K562 (cell line): ENCODE measurements at regions not wholly inside any gene's neighbourhood (a gene's known extent, or its start where the extent isn't known, plus 50 kb on each side); places are given as distances from the start of the nearest gene placed in this dataset.

Source experiments
- ATAC-seq: fragments of 200-7000 bp; cut with Tn5 transposase; 3 replicates; pipeline ENCODE4 v1.9.1; 2020; ENCODE audit warnings: moderate library complexity
- BruUV-seq: library from RNA; stranded (reverse); fragments of 400-500 nt; replicated peaks from 2 replicates; lab custom pipeline; 2021; lab: Mats Ljungman, UMichigan
- CTCF ChIA-PET: fragments of 300-600 bp; formaldehyde crosslinking; extraction: SDS; loops from one replicate; lab custom pipeline; 2021; ENCODE audit warnings: low intra/inter-chr PET ratio; lab: Yijun Ruan, JAX
- POLR2A ChIA-PET: fragments of 300-600, 350-650 bp; sonication (Branson Sonifier 250); formaldehyde crosslinking; extraction: SDS; loops from one replicate; lab custom pipeline; 2021; ENCODE audit warnings: antibody characterized with exemption, inconsistent platforms; lab: Yijun Ruan, JAX
- DNase-seq, 4 experiments: peaks; one replicate each; pipeline versions ENCODE4 v3.0.0 to v3.0.0-alpha.2; 2011 to 2018; ENCODE audit warnings: low spot score in 3 of 4, mixed read lengths in 3 of 4; ENCODE audit errors: extremely low read depth in 1 of 4
- FAIRE-seq: peaks from 2 replicates; lab custom pipeline; 2011; peaks lifted over from hg19 to GRCh38; lab: Jason Lieb, UNC
- H2AFZ ChIP-seq: 2 replicates; pipeline ENCODE4 v1.6.0; 2011; ENCODE audit warnings: low read depth, low read length, control low read depth, inconsistent platforms
- H3K27ac ChIP-seq: fragments of 200-600 bp; 3 replicates; pipeline ENCODE4 v1.8.0; 2011; ENCODE audit warnings: low read depth, mild to moderate bottlenecking, control low read depth, inconsistent platforms, low read length, moderate library complexity, mixed read lengths; ENCODE audit errors: extremely low read depth
- H3K27me3 ChIP-seq, 2 experiments: fragments of 300-600 bp in 1 of 2; 2 replicates in 1 of 2; 3 replicates in 1 of 2; pipeline versions ENCODE4 v1.6.0 to v1.8.0; 2011; ENCODE audit warnings: inconsistent platforms in 2 of 2, low read length in 2 of 2, mild to moderate bottlenecking in 1 of 2, mixed read lengths in 1 of 2, moderate library complexity in 1 of 2; ENCODE audit not compliant: control insufficient read depth in 2 of 2, insufficient read depth in 2 of 2
- H3K36me3 ChIP-seq: fragments of 300-600 bp; 3 replicates; pipeline ENCODE4 v1.8.0; 2011; ENCODE audit warnings: mild to moderate bottlenecking, low read length, inconsistent platforms; ENCODE audit not compliant: control insufficient read depth, insufficient read depth
- H3K4me1 ChIP-seq, 2 experiments: fragments of 200-600 bp in 1 of 2; replicated peaks in 1 of 2; 2 replicates in 1 of 2; 3 replicates in 1 of 2; pipeline versions ENCODE4 v1.5.1 to v1.8.0; 2011; ENCODE audit warnings: inconsistent platforms in 2 of 2, low read length in 2 of 2, mild to moderate bottlenecking in 1 of 2, mixed read lengths in 1 of 2, moderate library complexity in 1 of 2; ENCODE audit not compliant: control insufficient read depth in 2 of 2, insufficient read depth in 2 of 2
- H3K4me2 ChIP-seq: 2 replicates; pipeline ENCODE4 v1.6.1; 2011; ENCODE audit warnings: low read length, control low read depth, inconsistent platforms, mixed read lengths; ENCODE audit not compliant: insufficient read depth
- H3K4me3 ChIP-seq: fragments of 200-600 bp; sonication (generic), shearing (Covaris generic); 2 replicates; pipeline ENCODE4 v1.5.1; 2016; ENCODE audit warnings: control low read depth, inconsistent platforms
- H3K79me2 ChIP-seq: fragments of 200-600 bp; 3 replicates; pipeline ENCODE4 v1.8.0; 2011; ENCODE audit warnings: low read length, inconsistent platforms; ENCODE audit not compliant: control insufficient read depth, insufficient read depth
- H3K9ac ChIP-seq, 2 experiments: 2 replicates each; pipeline versions ENCODE4 v1.6.0 to v1.6.1; 2011; ENCODE audit warnings: low read depth in 2 of 2, low read length in 2 of 2, control low read depth in 1 of 2, inconsistent platforms in 1 of 2, mild to moderate bottlenecking in 1 of 2, mixed read lengths in 1 of 2; ENCODE audit not compliant: insufficient read depth in 1 of 2
- H3K9me1 ChIP-seq: one replicate; pipeline ENCODE4 v1.6.0; 2011; ENCODE audit warnings: inconsistent platforms, mild to moderate bottlenecking, low read length, moderate library complexity; ENCODE audit not compliant: control insufficient read depth, insufficient read depth
- H3K9me3 ChIP-seq: replicated peaks from 2 replicates; pipeline ENCODE4 v1.5.1; 2011; ENCODE audit warnings: low read depth, low read length, inconsistent platforms; ENCODE audit not compliant: control insufficient read depth, insufficient read depth
- H4K20me1 ChIP-seq: replicated peaks from 2 replicates; pipeline ENCODE4 v1.6.1; 2011; ENCODE audit warnings: low read length, inconsistent platforms, mixed read lengths; ENCODE audit not compliant: control insufficient read depth, insufficient read depth
- BDP1 ChIP-seq: IDR thresholded peaks from 3 replicates; pipeline ENCODE4 v1.6.1; 2011; ENCODE audit not compliant: insufficient read length, insufficient read depth
- CBFA2T2 ChIP-seq: fragments of 450-650 bp; conservative IDR thresholded peaks from 2 replicates; pipeline ENCODE4 v1.6.1; 2017; ENCODE audit warnings: mild to moderate bottlenecking
- ETS2 ChIP-seq: IDR thresholded peaks from 2 replicates; pipeline ENCODE4 v1.6.1; 2016; ENCODE audit warnings: borderline replicate concordance, missing genetic modification characterization, mild to moderate bottlenecking, moderate library complexity, missing compliant biosample characterization; ENCODE audit not compliant: poor library complexity, severe bottlenecking
- MLLT1 ChIP-seq, 2 experiments: fragments of 450-650 bp; IDR thresholded peaks; 2 replicates each; pipeline ENCODE4 v1.6.1; 2016
- NFE2 ChIP-seq: IDR thresholded peaks from 2 replicates; pipeline ENCODE4 v1.6.1; 2014; ENCODE audit warnings: antibody characterized with exemption, low read depth
- NKRF ChIP-seq: fragments of 450-650 bp; IDR thresholded peaks from 2 replicates; pipeline ENCODE4 v1.6.1; 2016; ENCODE audit warnings: borderline replicate concordance
- PHB2 ChIP-seq: fragments of 450-650 bp; IDR thresholded peaks from 2 replicates; pipeline ENCODE4 v1.6.1; 2017; ENCODE audit warnings: low read depth
- RBM25 ChIP-seq: fragments of 200-400 bp; formaldehyde crosslinking; IDR thresholded peaks from 2 replicates; pipeline ENCODE4 v1.6.1; 2018; ENCODE audit warnings: low read length, low read depth, moderate library complexity; ENCODE audit not compliant: severe bottlenecking
- ZNF57 ChIP-seq: fragments of 450-650 bp; formaldehyde crosslinking; IDR thresholded peaks from 2 replicates; pipeline ENCODE4 v1.4.0; 2020; ENCODE audit warnings: mild to moderate bottlenecking, moderate library complexity
- WGBS: fragments of 100-300 bp; shearing (Covaris generic); methylation state at CpG from one replicate; pipeline ENCODE4 v1.1.6; 2016; ENCODE audit warnings: low coverage, mixed read lengths; ENCODE audit not compliant: insufficient coverage; ENCODE audit errors: missing lambda C conversion rate; 5-methylcytosine and 5-hydroxymethylcytosine counted together
- in situ Hi-C: fragments of 300-500 bp; cut with MboI; formaldehyde crosslinking; loops from 4 replicates; pipeline ENCODE4 v1.15.0; 2018; ENCODE audit warnings: inconsistent platforms, mixed read lengths
- intact Hi-C: fragments of 100-400 bp; cut with micrococcal nuclease; formaldehyde crosslinking; loops from 2 replicates; pipeline ENCODE4 v1.14.2; 2022

- no peak for TF ChIP-seq MLLT1 (IDR thresholded peaks at IDR 0.05)
Observed at GRCh38 chr7:79911420-79911819, 223.2 kb upstream of the GNAI1 start (continued).

- ChIA-PET CTCF (no interaction called here), POLR2A (no interaction called here)
- Histone ChIP-seq H3K4me3 (no peak overlapping the region), H3K9me3 (no peaks in the 10 kb centered on the region), H4K20me1 (no peaks in the 10 kb centered on the region), H3K4me2 (no peak overlapping the region), H3K4me1 (no peaks in the 10 kb centered on the region), H3K9me1 (no peaks in the 10 kb centered on the region), H3K27ac (no peak overlapping the region), H3K79me2 (no peaks in the 10 kb centered on the region), H3K27me3 (no peaks in the 10 kb centered on the region), H3K9ac (no peak overlapping the region), H3K36me3 (no peaks in the 10 kb centered on the region), H2AFZ (no peak overlapping the region)
- no peak for DNase-seq
- no peak for ATAC-seq
- in situ Hi-C loops (no loop called here), intact Hi-C loops (no loop called here)
- no peak for TF ChIP-seq CBFA2T2
- TF ChIP-seq BDP1, result no peak
- no TSS peak for BruUV-seq
- FAIRE-seq, result no peak
- WGBS, result 1% methylated on average over 6 of the region's 6 CpGs
Observed at GRCh38 chr7:79909176-79909575, 225.5 kb upstream of the GNAI1 start.

GRCh38 chr7:79897166-79897565, 237.5 kb upstream of the GNAI1 start:
- Histone ChIP-seq H3K4me3 (no peak overlapping the region), H3K9me3 (no peaks in the 10 kb centered on the region), H3K9ac (no peak overlapping the region), H3K36me3 (no peaks in the 10 kb centered on the region), H4K20me1 (no peaks in the 10 kb centered on the region), H2AFZ (no peak overlapping the region), H3K79me2 (no peaks in the 10 kb centered on the region), H3K9me1 (no peaks in the 10 kb centered on the region), H3K4me1 (no peaks in the 10 kb centered on the region), H3K27ac (no peak overlapping the region), H3K4me2 (no peak overlapping the region), H3K27me3 (no peaks in the 10 kb centered on the region)
- POLR2A ChIA-PET, result no interaction called here
- DNase-seq, result no peak
- intact Hi-C loops (no loop called here), in situ Hi-C loops (no loop called here)
- no TSS peak for BruUV-seq
- no peak for FAIRE-seq
- ATAC-seq, result no peak
- TF ChIP-seq NFE2, result no peak
- no peak for TF ChIP-seq NKRF
- no peak for TF ChIP-seq RBM25
- no peak for TF ChIP-seq ETS2 (tag)
- TF ChIP-seq ZNF57, result no peak
- no peak for TF ChIP-seq PHB2
- CTCF ChIA-PET, result no interaction called here
